Activated T-cell treated with anti-CD3 and anti-CD28 coated beads for 24 hours (primary cell): ENCODE measurements at regions not wholly inside any gene's neighbourhood (a gene's known extent, or its start where the extent isn't known, plus 50 kb on each side); places are given as distances from the start of the nearest gene placed in this dataset.
A peak's percentile ranks its signal among the peaks of the same experiment; 100 is the strongest.

Experiments used
- DNase-seq: peaks from one replicate; pipeline ENCODE4 v3.0.0-alpha.2; 2020; ENCODE audit warnings: low read depth

GRCh38 chr6:111987295-111987694, 66.6 kb upstream of the CCN6 start:
- DNase-seq, result no peak

DNA sequence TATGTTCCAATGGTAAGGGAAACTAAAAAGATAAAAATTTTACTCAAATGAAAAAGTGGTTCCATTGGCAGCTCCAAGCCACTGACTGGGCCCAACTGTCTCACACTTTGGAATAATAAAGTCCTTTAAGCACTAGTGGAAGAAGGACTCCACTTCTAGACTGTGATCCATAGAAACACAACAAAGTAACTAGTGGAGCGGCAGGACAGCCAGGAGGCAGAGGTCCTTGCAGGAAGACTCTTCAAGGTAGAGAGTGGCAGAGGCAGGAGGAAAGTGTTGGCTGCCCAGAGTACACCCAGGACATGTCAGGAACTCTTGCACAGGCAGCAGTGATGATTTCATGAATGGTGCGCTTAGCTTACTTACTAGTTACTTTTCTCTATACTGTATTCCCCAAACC, 65.0 kb upstream of the CCN6 start:
- DNase-seq, result no peak

DNA sequence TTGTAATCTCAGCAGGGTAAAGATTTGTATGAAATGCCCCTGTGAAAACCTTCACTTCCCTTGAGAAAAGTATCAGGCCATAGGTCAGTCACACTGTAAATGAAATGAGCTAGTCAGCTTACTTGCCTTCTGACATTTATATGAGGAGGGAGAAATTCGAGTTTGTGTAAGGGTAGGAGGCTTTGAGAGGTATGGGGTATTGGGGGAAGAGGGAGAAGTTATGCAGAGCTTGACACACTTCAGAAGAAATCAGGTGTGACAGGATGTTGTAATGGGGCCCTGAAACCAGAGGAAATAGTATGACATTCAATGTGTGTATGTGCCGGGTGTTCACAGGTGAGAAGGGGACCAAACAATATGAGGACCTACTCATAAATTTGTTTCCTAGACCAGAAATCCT, 64.2 kb upstream of the CCN6 start:
- DNase-seq, result no peak

DNA sequence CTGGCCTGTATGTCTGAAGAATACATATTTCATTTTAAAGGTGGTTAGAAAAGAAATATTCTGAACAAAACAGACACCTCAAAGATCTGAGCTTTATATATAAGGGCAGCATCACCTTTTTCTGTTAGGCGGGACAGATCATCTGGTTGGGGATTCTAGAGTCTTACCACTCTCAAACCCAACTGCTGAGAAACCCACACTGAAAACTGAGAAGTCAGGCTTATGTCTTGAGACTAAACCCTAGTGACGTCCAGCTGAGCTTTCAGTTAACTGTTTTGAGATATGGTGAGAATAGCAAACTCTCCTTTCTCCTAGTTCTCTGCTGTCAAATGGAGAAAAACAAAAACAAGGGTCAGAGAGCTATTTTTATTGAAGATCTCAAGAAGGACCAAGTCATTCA, 63.7 kb upstream of the CCN6 start:
- no peak for DNase-seq

DNA sequence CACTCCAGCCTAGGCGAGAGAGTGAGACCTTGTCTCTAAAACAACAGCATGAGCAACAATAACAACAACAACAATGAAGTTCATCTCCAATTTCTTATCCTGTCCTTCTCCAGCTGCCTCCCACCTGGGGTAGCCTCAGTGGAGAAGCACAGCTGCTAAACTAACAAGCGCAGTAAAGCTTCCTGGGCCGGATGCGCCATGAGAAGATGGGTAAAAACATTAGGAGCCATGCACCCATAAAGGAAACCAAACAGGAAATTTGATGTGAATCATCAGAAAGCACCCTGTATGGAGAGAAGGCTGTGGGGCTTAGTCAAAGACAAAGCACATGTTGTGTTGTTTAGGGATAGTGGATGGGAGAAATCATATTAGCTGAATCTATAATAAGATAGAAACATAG, 61.1 kb upstream of the CCN6 start:
- DNase-seq, result peak; percentile 36

GRCh38 chr6:111993342-111993741, 60.6 kb upstream of the CCN6 start:
- DNase-seq, result no peak

- DNase-seq, result no peak
Observed at GRCh38 chr6:111994791-111995190, 59.1 kb upstream of the CCN6 start.

DNA sequence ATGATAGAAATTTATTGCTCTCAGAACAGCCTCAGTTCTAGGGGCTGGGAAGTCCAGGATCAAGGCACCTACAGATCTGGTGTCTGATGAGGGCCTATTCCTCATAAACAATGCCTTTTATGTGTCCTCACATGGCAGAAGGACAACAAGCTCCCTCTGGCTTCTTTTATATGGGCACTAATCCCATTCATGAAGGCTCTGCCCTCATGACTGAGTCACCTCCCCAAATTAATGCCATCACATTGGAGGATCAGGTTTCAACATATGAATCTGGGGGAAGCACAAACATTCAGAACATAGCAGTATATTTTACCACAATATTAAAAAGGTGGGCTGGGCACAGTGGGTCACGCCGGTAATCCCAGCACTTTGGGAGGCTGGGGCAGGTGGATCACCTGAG, 58.5 kb upstream of the CCN6 start:
- DNase-seq, result no peak

DNA sequence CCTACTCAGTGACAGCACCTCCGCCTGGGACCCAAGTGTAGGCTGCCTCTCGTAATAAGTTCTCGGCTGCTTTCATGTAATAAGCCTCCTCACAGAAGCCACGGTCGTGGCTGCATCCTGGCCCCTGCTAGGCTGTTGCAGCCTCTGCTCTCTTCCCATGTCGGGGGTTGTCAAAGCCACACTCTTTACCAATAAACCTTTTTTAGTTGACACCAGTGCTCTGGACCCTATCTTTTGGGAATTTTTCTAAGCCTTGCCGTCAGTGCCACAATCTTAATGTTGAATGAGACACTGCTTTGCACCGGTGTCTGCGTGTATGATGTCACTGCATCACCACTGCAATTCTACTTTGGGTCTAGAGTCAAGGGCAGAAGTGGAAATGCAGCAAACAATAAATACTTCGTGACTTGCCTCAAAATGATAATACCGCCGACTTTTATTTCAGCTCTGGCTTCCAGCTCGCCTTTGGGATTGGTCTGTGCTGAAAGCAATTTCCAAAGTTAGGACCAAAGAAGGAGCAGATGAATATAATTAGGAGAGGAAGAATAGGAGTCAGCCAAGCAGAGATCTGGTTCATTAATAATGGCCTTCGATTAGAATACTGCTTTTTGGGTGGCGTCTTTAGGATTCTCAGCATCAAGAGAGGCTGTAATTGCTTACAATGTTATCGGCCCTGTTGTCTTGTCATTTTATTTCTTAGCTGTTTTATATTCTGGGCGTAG, 57.6 kb upstream of the CCN6 start:
- DNase-seq, result no peak

DNA sequence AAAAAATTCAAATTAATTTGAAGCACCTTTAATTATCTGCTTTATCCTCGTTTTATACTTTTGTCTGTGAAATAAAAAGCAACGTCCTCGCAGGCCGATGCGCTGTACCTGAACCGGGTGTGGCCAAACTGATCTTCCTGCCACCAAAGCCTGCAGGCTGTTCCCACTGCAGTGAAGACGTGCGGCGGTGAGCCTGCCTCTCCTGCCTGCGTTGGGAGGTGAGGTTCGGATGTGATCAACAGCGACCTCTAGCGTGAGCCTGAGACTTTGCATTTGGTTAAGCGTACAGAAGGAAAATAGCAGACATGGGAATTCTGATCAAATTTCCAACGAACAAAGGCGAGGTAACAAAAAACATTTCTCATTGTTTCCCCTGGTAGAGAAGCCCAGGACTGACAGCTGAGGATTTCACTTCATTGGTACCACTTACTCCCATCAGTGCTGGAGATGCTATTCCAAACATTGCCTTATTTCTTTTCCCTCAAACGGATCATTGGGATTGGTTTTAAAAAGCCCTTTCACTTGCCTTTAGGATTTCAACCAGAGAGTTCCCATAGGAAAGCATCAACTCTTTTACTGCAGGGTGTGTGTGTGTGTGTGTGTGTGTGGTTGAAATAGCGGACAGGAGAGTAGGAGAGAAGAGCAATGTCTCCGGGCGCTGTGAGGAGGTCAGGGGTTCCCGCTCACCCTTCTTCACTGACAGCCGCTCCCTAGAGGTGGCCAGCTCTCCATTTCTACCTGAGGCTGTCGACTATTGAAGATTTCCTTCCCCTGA, 56.6 kb upstream of the CCN6 start:
- peak; percentile 76 for DNase-seq

GRCh38 chr6:111997853-111998208, 56.1 kb upstream of the CCN6 start:
- DNase-seq, result no peak

GRCh38 chr6:112002307-112002706, 51.6 kb upstream of the CCN6 start:
- DNase-seq, result no peak
